Mammary epithelial cell (primary cell): ENCODE measurements at regions not wholly inside any gene's neighbourhood (a gene's known extent, or its start where the extent isn't known, plus 50 kb on each side); places are given as distances from the start of the nearest gene placed in this dataset.

Experiments used
- EZH2 ChIP-seq: IDR thresholded peaks from 2 replicates; pipeline ENCODE4 v1.6.1; 2012; ENCODE audit warnings: low read length, inconsistent platforms, borderline replicate concordance
- TF ChIP-seq, protein P1 (sequence below), 2 donors: IDR thresholded peaks in 1 of 2; conservative IDR thresholded peaks in 1 of 2; 2 replicates each; pipeline ENCODE4 v1.5.1; 2011 to 2012; ENCODE audit warnings: inconsistent platforms in 2 of 2, low read length in 2 of 2, mild to moderate bottlenecking in 2 of 2, control low read depth in 1 of 2, low read depth in 1 of 2; ENCODE audit not compliant: insufficient read depth in 1 of 2; ENCODE audit errors: extremely low read depth in 1 of 2

- TF ChIP-seq, protein P1, sequence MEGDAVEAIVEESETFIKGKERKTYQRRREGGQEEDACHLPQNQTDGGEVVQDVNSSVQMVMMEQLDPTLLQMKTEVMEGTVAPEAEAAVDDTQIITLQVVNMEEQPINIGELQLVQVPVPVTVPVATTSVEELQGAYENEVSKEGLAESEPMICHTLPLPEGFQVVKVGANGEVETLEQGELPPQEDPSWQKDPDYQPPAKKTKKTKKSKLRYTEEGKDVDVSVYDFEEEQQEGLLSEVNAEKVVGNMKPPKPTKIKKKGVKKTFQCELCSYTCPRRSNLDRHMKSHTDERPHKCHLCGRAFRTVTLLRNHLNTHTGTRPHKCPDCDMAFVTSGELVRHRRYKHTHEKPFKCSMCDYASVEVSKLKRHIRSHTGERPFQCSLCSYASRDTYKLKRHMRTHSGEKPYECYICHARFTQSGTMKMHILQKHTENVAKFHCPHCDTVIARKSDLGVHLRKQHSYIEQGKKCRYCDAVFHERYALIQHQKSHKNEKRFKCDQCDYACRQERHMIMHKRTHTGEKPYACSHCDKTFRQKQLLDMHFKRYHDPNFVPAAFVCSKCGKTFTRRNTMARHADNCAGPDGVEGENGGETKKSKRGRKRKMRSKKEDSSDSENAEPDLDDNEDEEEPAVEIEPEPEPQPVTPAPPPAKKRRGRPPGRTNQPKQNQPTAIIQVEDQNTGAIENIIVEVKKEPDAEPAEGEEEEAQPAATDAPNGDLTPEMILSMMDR (conservative IDR thresholded peaks at IDR 0.05 in 1 of 2, IDR thresholded peaks at IDR 0.05 in 1 of 2; ENCODE audit: extremely low read depth in 1 of 2, insufficient read depth in 1 of 2, low read depth in 1 of 2, low read length in 2 of 2): no peak
- no peak for TF ChIP-seq EZH2
Measured at GRCh38 chr9:85246541-85246940, 495.2 kb downstream of the AGTPBP1 start.
